Mammary epithelial cell (primary cell): ENCODE measurements at regions not wholly inside any gene's neighbourhood (a gene's known extent, or its start where the extent isn't known, plus 50 kb on each side); places are given as distances from the start of the nearest gene placed in this dataset.

Experiments
- CTCF ChIP-seq, 2 donors: IDR thresholded peaks in 1 of 2; conservative IDR thresholded peaks in 1 of 2; 2 replicates each; pipeline ENCODE4 v1.5.1; 2011 to 2012; ENCODE audit warnings: inconsistent platforms in 2 of 2, low read length in 2 of 2, mild to moderate bottlenecking in 2 of 2, control low read depth in 1 of 2, low read depth in 1 of 2; ENCODE audit not compliant: insufficient read depth in 1 of 2; ENCODE audit errors: extremely low read depth in 1 of 2
- EZH2 ChIP-seq: IDR thresholded peaks from 2 replicates; pipeline ENCODE4 v1.6.1; 2012; ENCODE audit warnings: low read length, inconsistent platforms, borderline replicate concordance

DNA sequence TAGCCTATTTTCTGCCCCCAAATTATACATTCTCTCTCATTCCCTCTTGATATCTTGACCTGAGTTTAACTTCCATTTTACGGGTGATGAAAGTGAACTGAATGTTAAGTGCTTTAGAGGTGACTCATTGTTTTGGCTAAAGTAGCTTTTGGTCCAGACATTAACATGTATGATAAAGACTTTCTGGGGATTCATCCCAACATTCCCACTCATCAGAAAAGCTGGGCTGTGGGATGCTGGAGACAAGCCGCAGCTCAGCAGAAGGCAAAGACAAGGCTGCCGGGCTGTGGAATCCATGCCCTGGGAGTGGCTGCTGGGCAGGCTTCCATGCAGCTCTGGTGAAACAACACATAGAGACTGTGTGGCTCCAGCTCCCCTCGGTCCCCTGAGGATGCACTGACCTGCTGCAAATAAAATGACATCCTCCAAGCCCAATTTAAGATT is 89.9 kb upstream of the SYNDIG1 start:
- no peak for TF ChIP-seq CTCF (conservative IDR thresholded peaks at IDR 0.05 in 1 of 2, IDR thresholded peaks at IDR 0.05 in 1 of 2; ENCODE audit: extremely low read depth in 1 of 2, insufficient read depth in 1 of 2, low read depth in 1 of 2, low read length in 2 of 2)
- no peak for TF ChIP-seq EZH2
